PC-3 (cell line): ENCODE measurements at regions not wholly inside any gene's neighbourhood (a gene's known extent, or its start where the extent isn't known, plus 50 kb on each side); places are given as distances from the start of the nearest gene placed in this dataset.

Experiments
- ATAC-seq: fragments of 200-7000 bp; cut with Tn5 transposase; 2 replicates; pipeline ENCODE4 v1.9.1; 2020; ENCODE audit warnings: mild to moderate bottlenecking, moderate library complexity
- BruUV-seq: library from RNA; stranded (reverse); fragments of 400-500 nt; replicated peaks from 2 replicates; lab custom pipeline; 2021; lab: Mats Ljungman, UMichigan
- CTCF ChIA-PET: fragments of 300-600 bp; sonication (Branson Sonifier 250); formaldehyde crosslinking; loops from one replicate; lab custom pipeline; 2022; ENCODE audit warnings: antibody characterized with exemption; lab: Charles Lee
- POLR2A ChIA-PET: fragments of 300-600 bp; sonication (Branson Sonifier 250); formaldehyde crosslinking; loops from one replicate; lab custom pipeline; 2022; ENCODE audit warnings: antibody characterized with exemption; ENCODE audit not compliant: unreplicated experiment; lab: Charles Lee
- DNase-seq: peaks from one replicate; pipeline ENCODE4 v3.0.0-alpha.2; 2015
- H2AFZ ChIP-seq: fragments of 300-600 bp; sonication (generic); 2 replicates; pipeline ENCODE4 v1.6.0; 2016; ENCODE audit warnings: antibody characterized with exemption, low read length
- H3F3A ChIP-seq: fragments of 300-600 bp; sonication (generic); one replicate; pipeline ENCODE4 v1.6.0; 2017; ENCODE audit warnings: antibody characterized with exemption, low read length, control low read depth, mild to moderate bottlenecking; ENCODE audit not compliant: unreplicated experiment
- H3K27ac ChIP-seq: fragments of 300-600 bp; sonication (generic); 2 replicates; pipeline ENCODE4 v1.5.1; 2016; ENCODE audit warnings: mild to moderate bottlenecking, low read length
- H3K27me3 ChIP-seq: fragments of 300-600 bp; sonication (generic); 2 replicates; pipeline ENCODE4 v1.6.1; 2016; ENCODE audit warnings: low read length, mixed read lengths
- H3K36me3 ChIP-seq: fragments of 300-600 bp; sonication (generic); 2 replicates; pipeline ENCODE4 v1.6.1; 2016; ENCODE audit warnings: low read depth, mixed run types, low read length, mixed read lengths
- H3K4me1 ChIP-seq: fragments of 300-600 bp; sonication (generic); 2 replicates; pipeline ENCODE4 v1.5.1; 2016; ENCODE audit warnings: low read length; ENCODE audit not compliant: insufficient read depth
- H3K4me2 ChIP-seq: fragments of 300-600 bp; sonication (generic); 2 replicates; pipeline ENCODE4 v1.6.0; 2016; ENCODE audit warnings: low read length
- H3K4me3 ChIP-seq: fragments of 300-600 bp; sonication (generic); 2 replicates; pipeline ENCODE4 v1.5.1; 2016; ENCODE audit warnings: mild to moderate bottlenecking, low read length, mixed read lengths
- H3K79me2 ChIP-seq: fragments of 300-600 bp; sonication (generic); 2 replicates; pipeline ENCODE4 v1.6.1; 2017; ENCODE audit warnings: low read length, mixed read lengths
- H3K9ac ChIP-seq: fragments of 300-600 bp; sonication (generic); 2 replicates; pipeline ENCODE4 v1.6.0; 2016; ENCODE audit warnings: mild to moderate bottlenecking, low read length
- H3K9me2 ChIP-seq: fragments of 300-600 bp; sonication (generic); replicated peaks from 2 replicates; pipeline ENCODE4 v1.6.1; 2016; ENCODE audit warnings: mixed run types, low read length, mixed read lengths
- H3K9me3 ChIP-seq: fragments of 300-600 bp; sonication (generic); 2 replicates; pipeline ENCODE4 v1.6.1; 2016; ENCODE audit warnings: low read length, mixed read lengths
- H4K20me1 ChIP-seq: fragments of 300-600 bp; sonication (generic); 2 replicates; pipeline ENCODE4 v1.6.1; 2016; ENCODE audit warnings: low read length, mixed read lengths
- CTCF ChIP-seq: fragments of 300-600 bp; sonication (generic); conservative IDR thresholded peaks from 2 replicates; pipeline ENCODE4 v1.5.1; 2017; ENCODE audit warnings: antibody characterized with exemption, low read depth, mild to moderate bottlenecking, low read length
- EZH2 ChIP-seq: fragments of 300-600 bp; sonication (generic); IDR thresholded peaks from one replicate; pipeline ENCODE4 v1.6.1; 2017; ENCODE audit warnings: antibody characterized with exemption, mild to moderate bottlenecking, low read length; ENCODE audit not compliant: unreplicated experiment
- EZH2phosphoT487 ChIP-seq: fragments of 300-600 bp; sonication (generic); IDR thresholded peaks from 2 replicates; pipeline ENCODE4 v1.6.1; 2018; ENCODE audit warnings: mild to moderate bottlenecking, antibody characterized with exemption, low read length, borderline replicate concordance
- intact Hi-C: fragments of 100-400 bp; cut with micrococcal nuclease; formaldehyde crosslinking; loops from 2 replicates; pipeline ENCODE4 v1.9.0; 2023

- BruUV-seq: no TSS peak
- H3K4me2 ChIP-seq: no peak overlapping the region
- intact Hi-C loops: no loop called here
- no peak for DNase-seq
- peaks cover 28% of the 10 kb centered on the region for H3K4me1 ChIP-seq
- no peaks in the 10 kb centered on the region for H3F3A ChIP-seq
- no peak overlapping the region for H3K27ac ChIP-seq
- CTCF ChIA-PET: no interaction called here
- no peaks in the 10 kb centered on the region for H3K79me2 ChIP-seq
- POLR2A ChIA-PET: no interaction called here
- no peaks in the 10 kb centered on the region for H3K9me2 ChIP-seq
- H3K27me3 ChIP-seq: no peaks in the 10 kb centered on the region
- H3K36me3 ChIP-seq: no peaks in the 10 kb centered on the region
- H2AFZ ChIP-seq: no peak overlapping the region
- H3K9ac ChIP-seq: no peak overlapping the region
- H3K9me3 ChIP-seq: no peaks in the 10 kb centered on the region
- H3K4me3 ChIP-seq: no peak overlapping the region
- ATAC-seq: no peak
- no peak for TF ChIP-seq EZH2
- no peak for TF ChIP-seq CTCF
- no peak for TF ChIP-seq EZH2phosphoT487
- no peaks in the 10 kb centered on the region for H4K20me1 ChIP-seq
Observed at GRCh38 chr20:10853176-10853575, 179.4 kb upstream of the JAG1 start.

- no peaks in the 10 kb centered on the region for H3K27me3 ChIP-seq
- H3K79me2 ChIP-seq: no peaks in the 10 kb centered on the region
- intact Hi-C loops: no loop called here
- H3K4me1 ChIP-seq: peaks cover 22% of the 10 kb centered on the region
- H3K36me3 ChIP-seq: no peaks in the 10 kb centered on the region
- no peak for TF ChIP-seq EZH2phosphoT487
- H3F3A ChIP-seq: no peaks in the 10 kb centered on the region
- CTCF ChIA-PET: no interaction called here
- no peak overlapping the region for H3K27ac ChIP-seq
- ATAC-seq (no peak), DNase-seq (no peak)
- no peaks in the 10 kb centered on the region for H3K9me2 ChIP-seq
- no peak overlapping the region for H2AFZ ChIP-seq
- POLR2A ChIA-PET: no interaction called here
- no peak overlapping the region for H3K9ac ChIP-seq
- H3K4me2 ChIP-seq: no peak overlapping the region
- BruUV-seq: no TSS peak
- no peak overlapping the region for H3K4me3 ChIP-seq
- H3K9me3 ChIP-seq: no peaks in the 10 kb centered on the region
- no peaks in the 10 kb centered on the region for H4K20me1 ChIP-seq
Observed at GRCh38 chr20:10853731-10854130, 179.9 kb upstream of the JAG1 start.

- H3K27ac ChIP-seq: no peak overlapping the region
- no TSS peak for BruUV-seq
- no peaks in the 10 kb centered on the region for H3K9me2 ChIP-seq
- no peaks in the 10 kb centered on the region for H3K79me2 ChIP-seq
- H3K27me3 ChIP-seq: no peaks in the 10 kb centered on the region
- POLR2A ChIA-PET: no interaction called here
- no peaks in the 10 kb centered on the region for H3K9me3 ChIP-seq
- H3K4me3 ChIP-seq: no peak overlapping the region
- CTCF ChIA-PET: no interaction called here
- no peak overlapping the region for H3K9ac ChIP-seq
- no peaks in the 10 kb centered on the region for H4K20me1 ChIP-seq
- TF ChIP-seq EZH2: no peak
- no peak for TF ChIP-seq CTCF
- no peak for TF ChIP-seq EZH2phosphoT487
- no peak overlapping the region for H3K4me2 ChIP-seq
- no peak for ATAC-seq
- H2AFZ ChIP-seq: no peak overlapping the region
- intact Hi-C loops: no loop called here
- DNase-seq: no peak
- no peaks in the 10 kb centered on the region for H3F3A ChIP-seq
- no peaks in the 10 kb centered on the region for H3K36me3 ChIP-seq
- H3K4me1 ChIP-seq: peaks cover 14% of the 10 kb centered on the region
Observed at GRCh38 chr20:10854976-10855375, 181.2 kb upstream of the JAG1 start.
